ENCODE measurements at regions not wholly inside any gene's neighbourhood (a gene's known extent, or its start where the extent isn't known, plus 50 kb on each side); places are given as distances from the start of the nearest gene placed in this dataset.

DNA sequence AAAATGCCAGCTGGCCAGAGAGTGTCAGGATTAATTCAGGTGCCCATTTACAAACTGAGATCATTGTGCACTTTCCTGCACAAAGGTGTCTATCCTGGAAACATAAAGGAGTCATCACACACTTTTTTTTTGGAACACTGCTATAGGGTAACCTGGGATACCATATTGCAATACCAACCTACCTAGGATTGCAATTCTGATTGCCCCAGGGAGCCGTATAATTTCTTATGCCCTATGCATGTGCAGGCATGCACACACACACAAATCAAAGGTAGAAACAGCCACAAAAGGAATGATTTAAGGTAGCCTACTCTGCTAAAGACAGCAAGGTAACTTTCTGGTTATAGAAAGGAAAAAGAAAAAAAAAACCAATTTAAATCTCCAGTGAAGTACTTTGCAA is 285.3 kb upstream of the KITLG start:
- CTCF ChIA-PET, result no interaction called here
- DNase-seq (ENCODE audit: low read depth in 1 of 2, low spot score in 1 of 2), result no peak
- Histone ChIP-seq H3K4me1 (no peaks in the 10 kb centered on the region), H3K4me3 (no peak overlapping the region), H3K9me3 (no peaks in the 10 kb centered on the region), H3K4me2 (no peak overlapping the region), H3K27ac (no peak overlapping the region)
- POLR2A ChIA-PET, result no interaction called here
- TF ChIP-seq RNF2 (IDR thresholded peaks at IDR 0.05; ENCODE audit: borderline replicate concordance, low read depth) (no peak), CHD4 (IDR thresholded peaks at IDR 0.05; ENCODE audit: borderline replicate concordance) (no peak), HES2 (IDR thresholded peaks at IDR 0.05) (no peak), BHLHE40 (IDR thresholded peaks at IDR 0.05; ENCODE audit: low read depth, low read length) (no peak), FOXS1 (CRISPR knock-in tag; IDR thresholded peaks at IDR 0.05) (no peak), RAD21 (conservative IDR thresholded peaks at IDR 0.05 in 1 of 2, IDR thresholded peaks at IDR 0.05 in 1 of 2) (no peak), KDM1A (IDR thresholded peaks at IDR 0.05; ENCODE audit: low read depth) (no peak), NPAS2 (CRISPR knock-in tag; IDR thresholded peaks at IDR 0.05; ENCODE audit: borderline replicate concordance) (no peak), ESRRA (IDR thresholded peaks at IDR 0.05; ENCODE audit: borderline replicate concordance, low read length) (no peak), TFCP2L1 (CRISPR knock-in tag; IDR thresholded peaks at IDR 0.05) (no peak), CHD2 (IDR thresholded peaks at IDR 0.05; ENCODE audit: low read length, partially characterized antibody) (no peak), TP53 (CRISPR knock-in tag; IDR thresholded peaks at IDR 0.05) (no peak), POLR2A (IDR thresholded peaks at IDR 0.05; ENCODE audit: low read length) (no peak), FOSB (CRISPR knock-in tag; IDR thresholded peaks at IDR 0.05) (no peak)
- TF ChIP-seq, protein P1, sequence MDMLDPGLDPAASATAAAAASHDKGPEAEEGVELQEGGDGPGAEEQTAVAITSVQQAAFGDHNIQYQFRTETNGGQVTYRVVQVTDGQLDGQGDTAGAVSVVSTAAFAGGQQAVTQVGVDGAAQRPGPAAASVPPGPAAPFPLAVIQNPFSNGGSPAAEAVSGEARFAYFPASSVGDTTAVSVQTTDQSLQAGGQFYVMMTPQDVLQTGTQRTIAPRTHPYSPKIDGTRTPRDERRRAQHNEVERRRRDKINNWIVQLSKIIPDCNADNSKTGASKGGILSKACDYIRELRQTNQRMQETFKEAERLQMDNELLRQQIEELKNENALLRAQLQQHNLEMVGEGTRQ (IDR thresholded peaks at IDR 0.05), result no peak
- TF ChIP-seq, protein P2, sequence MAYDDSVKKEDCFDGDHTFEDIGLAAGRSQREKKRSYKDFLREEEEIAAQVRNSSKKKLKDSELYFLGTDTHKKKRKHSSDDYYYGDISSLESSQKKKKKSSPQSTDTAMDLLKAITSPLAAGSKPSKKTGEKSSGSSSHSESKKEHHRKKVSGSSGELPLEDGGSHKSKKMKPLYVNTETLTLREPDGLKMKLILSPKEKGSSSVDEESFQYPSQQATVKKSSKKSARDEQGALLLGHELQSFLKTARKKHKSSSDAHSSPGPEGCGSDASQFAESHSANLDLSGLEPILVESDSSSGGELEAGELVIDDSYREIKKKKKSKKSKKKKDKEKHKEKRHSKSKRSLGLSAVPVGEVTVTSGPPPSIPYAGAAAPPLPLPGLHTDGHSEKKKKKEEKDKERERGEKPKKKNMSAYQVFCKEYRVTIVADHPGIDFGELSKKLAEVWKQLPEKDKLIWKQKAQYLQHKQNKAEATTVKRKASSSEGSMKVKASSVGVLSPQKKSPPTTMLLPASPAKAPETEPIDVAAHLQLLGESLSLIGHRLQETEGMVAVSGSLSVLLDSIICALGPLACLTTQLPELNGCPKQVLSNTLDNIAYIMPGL (CRISPR knock-in tag; IDR thresholded peaks at IDR 0.05; ENCODE audit: borderline replicate concordance), result no peak
- no peak for FAIRE-seq
- ATAC-seq, result no peak
- WGBS (ENCODE audit: missing lambda C conversion rate), result 80% methylated on average over 1 of the region's 1 CpG

GRCh38 chr12:88860851-88861250 is 280.6 kb upstream of the KITLG start:
- ChIA-PET CTCF (interaction anchor here (0.7 to 1.2 kb wide), 3 partner anchors 15 to 1965 kb away, joined by 3 to 4 read pairs (median 3); no protein-coding TSS in a partner anchor), POLR2A (no interaction called here)
- H3K9me3 ChIP-seq, result no peaks in the 10 kb centered on the region
- H3K4me1 ChIP-seq, result no peaks in the 10 kb centered on the region
- ATAC-seq (no peak), FAIRE-seq (no peak), DNase-seq (ENCODE audit: low read depth in 1 of 2, low spot score in 1 of 2) (no peak)
- TF ChIP-seq ZFP36 (IDR thresholded peaks at IDR 0.05; ENCODE audit: borderline replicate concordance, partially characterized antibody) (no peak), POLR2A (IDR thresholded peaks at IDR 0.05; ENCODE audit: low read length) (no peak), GATA3 (IDR thresholded peaks at IDR 0.05; ENCODE audit: borderline replicate concordance) (no peak), HOXB5 (CRISPR knock-in tag; IDR thresholded peaks at IDR 0.05) (no peak), RNF2 (IDR thresholded peaks at IDR 0.05; ENCODE audit: borderline replicate concordance, low read depth) (no peak), CBX2 (IDR thresholded peaks at IDR 0.05; ENCODE audit: borderline replicate concordance, low read depth) (no peak), CEBPB (IDR thresholded peaks at IDR 0.05) (no peak), KDM5A (IDR thresholded peaks at IDR 0.05) (no peak), EHMT2 (IDR thresholded peaks at IDR 0.05; ENCODE audit: low read depth) (no peak), EP300 (IDR thresholded peaks at IDR 0.05) (no peak)
- 50% methylated on average over 4 of the region's 4 CpGs for WGBS (ENCODE audit: missing lambda C conversion rate)
- H3K27ac ChIP-seq, result no peak overlapping the region
- no peak overlapping the region for H3K4me3 ChIP-seq
- no peak overlapping the region for H3K4me2 ChIP-seq
